ENCODE measurements at regions not wholly inside any gene's neighbourhood (a gene's known extent, or its start where the extent isn't known, plus 50 kb on each side); places are given as distances from the start of the nearest gene placed in this dataset.

DNA sequence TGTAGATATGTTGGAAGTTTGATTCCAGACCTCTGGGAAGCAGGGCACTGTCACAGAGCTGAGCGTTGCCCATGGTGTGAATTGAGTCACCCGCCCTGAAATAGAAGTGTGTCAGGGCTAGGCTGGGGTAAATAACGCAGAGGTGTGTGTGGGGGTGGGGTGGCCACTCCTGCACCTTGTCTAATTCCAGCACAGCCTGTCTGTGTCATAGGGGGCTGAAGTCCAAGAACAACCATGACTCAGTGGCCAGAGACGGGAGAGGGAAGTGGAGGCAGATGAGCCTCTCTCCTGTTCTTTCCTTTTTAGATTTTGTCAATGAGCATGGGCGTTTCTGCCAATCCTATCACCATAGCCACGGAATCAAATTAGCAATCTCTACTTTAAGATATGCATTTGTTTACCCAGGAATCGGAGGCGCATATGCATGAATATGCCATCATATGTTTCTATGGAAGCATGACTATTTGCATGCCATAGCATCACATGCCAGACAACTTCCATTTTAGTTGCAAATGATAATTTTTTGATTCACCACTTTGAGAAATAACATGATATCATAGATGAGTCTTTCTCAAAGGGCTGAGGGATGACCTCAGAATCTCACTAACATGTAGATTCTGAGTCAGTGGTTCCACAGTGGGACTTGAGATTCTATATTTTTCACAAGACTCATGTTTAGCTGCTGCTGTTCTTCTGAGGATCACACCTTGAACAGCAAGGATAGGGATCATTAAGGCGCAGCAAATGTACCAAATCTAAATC, 852.9 kb downstream of the DCDC2C start:
- no peak for TF ChIP-seq SIN3A (IDR thresholded peaks at IDR 0.05; ENCODE audit: low read depth, low read length)
- no peak for TF ChIP-seq RFX5 (IDR thresholded peaks at IDR 0.05; ENCODE audit: low read depth, low read length)
- no peak for TF ChIP-seq SUZ12 (IDR thresholded peaks at IDR 0.05; ENCODE audit: unreplicated experiment)
- TF ChIP-seq, protein P1, sequence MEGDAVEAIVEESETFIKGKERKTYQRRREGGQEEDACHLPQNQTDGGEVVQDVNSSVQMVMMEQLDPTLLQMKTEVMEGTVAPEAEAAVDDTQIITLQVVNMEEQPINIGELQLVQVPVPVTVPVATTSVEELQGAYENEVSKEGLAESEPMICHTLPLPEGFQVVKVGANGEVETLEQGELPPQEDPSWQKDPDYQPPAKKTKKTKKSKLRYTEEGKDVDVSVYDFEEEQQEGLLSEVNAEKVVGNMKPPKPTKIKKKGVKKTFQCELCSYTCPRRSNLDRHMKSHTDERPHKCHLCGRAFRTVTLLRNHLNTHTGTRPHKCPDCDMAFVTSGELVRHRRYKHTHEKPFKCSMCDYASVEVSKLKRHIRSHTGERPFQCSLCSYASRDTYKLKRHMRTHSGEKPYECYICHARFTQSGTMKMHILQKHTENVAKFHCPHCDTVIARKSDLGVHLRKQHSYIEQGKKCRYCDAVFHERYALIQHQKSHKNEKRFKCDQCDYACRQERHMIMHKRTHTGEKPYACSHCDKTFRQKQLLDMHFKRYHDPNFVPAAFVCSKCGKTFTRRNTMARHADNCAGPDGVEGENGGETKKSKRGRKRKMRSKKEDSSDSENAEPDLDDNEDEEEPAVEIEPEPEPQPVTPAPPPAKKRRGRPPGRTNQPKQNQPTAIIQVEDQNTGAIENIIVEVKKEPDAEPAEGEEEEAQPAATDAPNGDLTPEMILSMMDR (IDR thresholded peaks at IDR 0.05 in 2 of 3, conservative IDR thresholded peaks at IDR 0.05 in 1 of 3; ENCODE audit: control insufficient read depth in 2 of 3, extremely low read depth in 1 of 3, insufficient read depth in 1 of 3, low read depth in 3 of 3, low read length in 3 of 3): no peak
- TF ChIP-seq FOXM1 (IDR thresholded peaks at IDR 0.05; ENCODE audit: low read depth, low read length): no peak
- TF ChIP-seq ZNF622 (IDR thresholded peaks at IDR 0.05): no peak
- no peak for TF ChIP-seq SRF (IDR thresholded peaks at IDR 0.05; ENCODE audit: low read depth in 2 of 2, low read length in 2 of 2)
- no peak for TF ChIP-seq POLR2AphosphoS2 (IDR thresholded peaks at IDR 0.05; ENCODE audit: low read depth, low read length)
- TF ChIP-seq USF2 (IDR thresholded peaks at IDR 0.05; ENCODE audit: borderline replicate concordance, low read depth, low read length): no peak
- no peak for TF ChIP-seq ZSCAN29 (IDR thresholded peaks at IDR 0.05)
- no peak for TF ChIP-seq CREB1 (IDR thresholded peaks at IDR 0.05; ENCODE audit: low read depth)
- TF ChIP-seq POLR2AphosphoS5 (IDR thresholded peaks at IDR 0.05; ENCODE audit: low read length): no peak
- no peak for TF ChIP-seq CBFB (IDR thresholded peaks at IDR 0.05; ENCODE audit: low read depth)
- no peak for TF ChIP-seq MXI1 (IDR thresholded peaks at IDR 0.05; ENCODE audit: low read depth, low read length)

Data from GM12878 (cell line).